WERI-Rb-1 (cell line): ENCODE measurements at regions not wholly inside any gene's neighbourhood (a gene's known extent, or its start where the extent isn't known, plus 50 kb on each side); places are given as distances from the start of the nearest gene placed in this dataset.

Experiments used
- DNase-seq: peaks from one replicate; pipeline ENCODE4 v3.0.0-alpha.2; 2020
- H3K27ac ChIP-seq: fragments of 250-450 bp; sonication (Bioruptor Pico); 2 replicates; pipeline ENCODE4 v1.5.1; 2020; ENCODE audit warnings: mild to moderate bottlenecking, moderate library complexity
- H3K27me3 ChIP-seq: fragments of 250-450 bp; sonication (Bioruptor Pico); 2 replicates; pipeline ENCODE4 v1.5.1; 2021; ENCODE audit warnings: mild to moderate bottlenecking, low read depth, moderate library complexity; ENCODE audit not compliant: insufficient read depth, severe bottlenecking
- H3K36me3 ChIP-seq: fragments of 250-450 bp; sonication (Bioruptor Pico); 2 replicates; pipeline ENCODE4 v1.5.1; 2020; ENCODE audit warnings: mild to moderate bottlenecking, moderate library complexity
- H3K4me3 ChIP-seq: 2 replicates; pipeline ENCODE4 v1.5.1; 2011; ENCODE audit warnings: low read depth, mild to moderate bottlenecking, control low read depth, low read length
- H3K9me3 ChIP-seq: fragments of 250-450 bp; sonication (Bioruptor Pico); 2 replicates; pipeline ENCODE4 v1.5.1; 2021; ENCODE audit warnings: mild to moderate bottlenecking, moderate library complexity; ENCODE audit not compliant: severe bottlenecking
- TF ChIP-seq, protein P1 (sequence below): IDR thresholded peaks from 2 replicates; pipeline ENCODE4 v1.5.1; 2011; ENCODE audit warnings: low read depth, mild to moderate bottlenecking, control low read depth, inconsistent platforms, low read length

DNA sequence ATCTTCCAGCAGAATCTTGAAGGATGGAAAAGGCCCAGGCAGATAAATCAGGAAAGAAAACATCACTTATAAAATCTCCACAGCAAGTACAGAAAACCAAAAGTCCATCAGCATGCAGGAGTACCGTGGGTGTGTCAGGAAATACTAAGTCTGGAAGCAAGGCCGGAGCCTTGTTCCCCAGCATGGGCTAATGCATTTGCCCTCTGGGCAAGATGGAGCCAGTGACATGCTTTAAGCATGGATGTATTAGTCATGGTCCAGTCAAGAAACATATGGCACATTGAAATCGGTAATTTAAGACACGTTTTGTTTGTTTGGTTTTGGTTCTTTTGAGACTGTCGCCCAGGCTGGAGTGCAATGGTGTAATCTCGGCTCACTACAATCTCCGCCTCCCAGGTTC lies 506.0 kb upstream of the JARID2 start:
- TF ChIP-seq, protein P1, sequence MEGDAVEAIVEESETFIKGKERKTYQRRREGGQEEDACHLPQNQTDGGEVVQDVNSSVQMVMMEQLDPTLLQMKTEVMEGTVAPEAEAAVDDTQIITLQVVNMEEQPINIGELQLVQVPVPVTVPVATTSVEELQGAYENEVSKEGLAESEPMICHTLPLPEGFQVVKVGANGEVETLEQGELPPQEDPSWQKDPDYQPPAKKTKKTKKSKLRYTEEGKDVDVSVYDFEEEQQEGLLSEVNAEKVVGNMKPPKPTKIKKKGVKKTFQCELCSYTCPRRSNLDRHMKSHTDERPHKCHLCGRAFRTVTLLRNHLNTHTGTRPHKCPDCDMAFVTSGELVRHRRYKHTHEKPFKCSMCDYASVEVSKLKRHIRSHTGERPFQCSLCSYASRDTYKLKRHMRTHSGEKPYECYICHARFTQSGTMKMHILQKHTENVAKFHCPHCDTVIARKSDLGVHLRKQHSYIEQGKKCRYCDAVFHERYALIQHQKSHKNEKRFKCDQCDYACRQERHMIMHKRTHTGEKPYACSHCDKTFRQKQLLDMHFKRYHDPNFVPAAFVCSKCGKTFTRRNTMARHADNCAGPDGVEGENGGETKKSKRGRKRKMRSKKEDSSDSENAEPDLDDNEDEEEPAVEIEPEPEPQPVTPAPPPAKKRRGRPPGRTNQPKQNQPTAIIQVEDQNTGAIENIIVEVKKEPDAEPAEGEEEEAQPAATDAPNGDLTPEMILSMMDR, result no peak
- Histone ChIP-seq H3K36me3 (no peaks in the 10 kb centered on the region), H3K27ac (no peak overlapping the region), H3K9me3 (peaks cover 2% of the 10 kb centered on the region), H3K27me3 (no peaks in the 10 kb centered on the region), H3K4me3 (no peak overlapping the region)
- DNase-seq, result no peak

DNA sequence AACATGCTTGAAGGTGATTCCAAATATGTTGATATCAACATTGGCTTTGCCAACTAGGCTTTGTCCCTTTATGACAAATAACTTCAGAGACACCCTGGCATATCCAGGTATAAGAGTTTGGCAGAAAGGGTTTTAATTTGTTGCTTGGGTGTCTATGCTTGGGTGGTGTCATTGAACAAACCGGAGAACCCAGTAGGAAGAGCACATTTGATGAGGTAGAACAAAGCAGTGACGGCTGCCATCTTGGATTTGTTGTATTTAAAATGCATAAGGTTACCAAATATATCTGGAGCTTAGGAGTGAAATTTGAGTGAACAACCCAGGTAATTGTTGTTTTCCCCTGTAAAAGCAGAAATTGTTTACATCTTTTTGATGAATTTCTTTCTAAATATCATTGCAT lies 503.7 kb upstream of the JARID2 start:
- H3K27ac ChIP-seq, result no peak overlapping the region
- DNase-seq, result no peak
- H3K36me3 ChIP-seq, result no peaks in the 10 kb centered on the region
- H3K4me3 ChIP-seq, result no peak overlapping the region
- TF ChIP-seq, protein P1, result no peak
- H3K27me3 ChIP-seq, result no peaks in the 10 kb centered on the region
- peaks cover 2% of the 10 kb centered on the region for H3K9me3 ChIP-seq

DNA sequence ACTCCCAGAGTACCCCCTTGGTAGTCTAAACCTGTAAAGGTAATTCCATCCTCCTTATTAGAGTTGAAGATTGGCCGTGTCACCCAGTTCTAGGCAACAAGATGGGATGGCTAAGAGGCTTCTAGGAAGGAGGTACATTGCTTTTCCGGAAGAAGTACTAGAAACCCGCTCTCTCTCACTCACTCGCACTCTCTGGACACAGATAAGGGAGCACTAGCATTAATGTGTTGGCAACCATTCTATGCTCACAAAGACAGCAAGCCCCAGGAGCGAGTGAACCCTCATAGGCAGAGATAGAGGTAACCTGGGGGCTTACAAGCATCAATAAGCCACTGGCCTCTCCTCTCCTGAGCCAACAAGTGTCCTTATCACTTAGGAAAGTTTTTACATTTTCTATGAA lies 503.2 kb upstream of the JARID2 start:
- no peaks in the 10 kb centered on the region for H3K27me3 ChIP-seq
- H3K9me3 ChIP-seq, result peaks cover 2% of the 10 kb centered on the region
- DNase-seq, result no peak
- no peaks in the 10 kb centered on the region for H3K36me3 ChIP-seq
- TF ChIP-seq, protein P1, result no peak
- H3K4me3 ChIP-seq, result no peak overlapping the region
- H3K27ac ChIP-seq, result no peak overlapping the region

DNA sequence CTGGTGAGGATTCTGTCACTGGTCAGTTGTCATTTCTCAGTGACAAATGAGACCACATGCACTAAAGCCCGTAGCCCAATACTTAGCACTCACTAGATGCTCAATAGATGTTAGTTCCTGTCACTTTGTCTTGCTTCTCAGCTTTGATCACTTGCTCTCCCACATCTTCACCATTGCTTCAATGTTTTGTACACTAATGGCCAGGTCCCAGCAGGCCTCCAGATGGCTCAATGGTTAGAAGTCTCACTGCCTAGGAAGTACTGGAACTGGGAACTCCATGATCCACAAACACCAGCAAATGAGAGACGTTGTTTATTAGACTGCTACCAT lies 502.8 kb upstream of the JARID2 start:
- no peaks in the 10 kb centered on the region for H3K36me3 ChIP-seq
- peaks cover 2% of the 10 kb centered on the region for H3K9me3 ChIP-seq
- H3K4me3 ChIP-seq, result no peak overlapping the region
- H3K27ac ChIP-seq, result no peak overlapping the region
- no peak for DNase-seq
- H3K27me3 ChIP-seq, result no peaks in the 10 kb centered on the region
- TF ChIP-seq, protein P1, result no peak

DNA sequence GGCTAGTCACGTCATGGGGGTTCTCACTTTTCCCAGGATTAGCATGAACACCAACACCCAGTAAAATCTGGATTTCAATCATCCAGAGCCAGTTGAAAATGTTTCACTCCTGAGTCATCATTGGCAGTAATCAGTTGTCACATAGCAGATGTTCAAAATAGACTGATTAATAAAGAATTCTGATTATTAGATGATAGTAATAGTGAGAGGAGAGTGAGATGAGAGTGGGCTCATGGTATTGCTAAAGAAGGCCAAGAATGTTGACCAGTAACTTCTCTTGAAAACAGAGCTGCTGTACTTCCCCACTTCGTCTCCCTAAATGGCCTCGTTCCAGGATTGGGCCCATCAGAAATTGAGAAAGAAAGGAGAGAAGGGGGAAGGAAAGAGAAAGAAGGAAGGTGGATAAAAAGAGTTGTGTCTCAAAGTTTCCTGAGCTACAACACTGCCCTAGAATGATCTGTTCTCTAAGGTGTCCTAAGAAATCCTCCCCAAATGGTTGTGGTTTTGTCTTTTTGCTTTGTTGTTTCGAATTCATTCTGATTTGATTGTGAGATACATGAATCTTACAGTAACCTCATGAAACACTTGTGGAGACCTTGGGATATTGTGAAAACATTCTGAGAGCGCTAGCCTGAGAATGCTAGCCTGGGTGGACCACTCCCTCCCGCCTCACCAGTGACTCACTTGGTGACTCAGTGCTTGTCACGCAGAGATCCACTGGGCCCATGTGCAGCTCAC lies 502.2 kb upstream of the JARID2 start:
- TF ChIP-seq, protein P1, result no peak
- H3K4me3 ChIP-seq, result no peak overlapping the region
- no peaks in the 10 kb centered on the region for H3K36me3 ChIP-seq
- no peak overlapping the region for H3K27ac ChIP-seq
- H3K9me3 ChIP-seq, result peaks cover 2% of the 10 kb centered on the region
- H3K27me3 ChIP-seq, result no peaks in the 10 kb centered on the region
- DNase-seq, result no peak

GRCh38 chr6:14744212-14744556 lies 501.7 kb upstream of the JARID2 start:
- TF ChIP-seq, protein P1, result no peak
- Histone ChIP-seq H3K9me3 (peaks cover 2% of the 10 kb centered on the region), H3K4me3 (no peak overlapping the region), H3K36me3 (no peaks in the 10 kb centered on the region), H3K27me3 (no peaks in the 10 kb centered on the region), H3K27ac (no peak overlapping the region)
- no peak for DNase-seq
